ENCODE measurements at regions not wholly inside any gene's neighbourhood (a gene's known extent, or its start where the extent isn't known, plus 50 kb on each side); places are given as distances from the start of the nearest gene placed in this dataset.

DNA sequence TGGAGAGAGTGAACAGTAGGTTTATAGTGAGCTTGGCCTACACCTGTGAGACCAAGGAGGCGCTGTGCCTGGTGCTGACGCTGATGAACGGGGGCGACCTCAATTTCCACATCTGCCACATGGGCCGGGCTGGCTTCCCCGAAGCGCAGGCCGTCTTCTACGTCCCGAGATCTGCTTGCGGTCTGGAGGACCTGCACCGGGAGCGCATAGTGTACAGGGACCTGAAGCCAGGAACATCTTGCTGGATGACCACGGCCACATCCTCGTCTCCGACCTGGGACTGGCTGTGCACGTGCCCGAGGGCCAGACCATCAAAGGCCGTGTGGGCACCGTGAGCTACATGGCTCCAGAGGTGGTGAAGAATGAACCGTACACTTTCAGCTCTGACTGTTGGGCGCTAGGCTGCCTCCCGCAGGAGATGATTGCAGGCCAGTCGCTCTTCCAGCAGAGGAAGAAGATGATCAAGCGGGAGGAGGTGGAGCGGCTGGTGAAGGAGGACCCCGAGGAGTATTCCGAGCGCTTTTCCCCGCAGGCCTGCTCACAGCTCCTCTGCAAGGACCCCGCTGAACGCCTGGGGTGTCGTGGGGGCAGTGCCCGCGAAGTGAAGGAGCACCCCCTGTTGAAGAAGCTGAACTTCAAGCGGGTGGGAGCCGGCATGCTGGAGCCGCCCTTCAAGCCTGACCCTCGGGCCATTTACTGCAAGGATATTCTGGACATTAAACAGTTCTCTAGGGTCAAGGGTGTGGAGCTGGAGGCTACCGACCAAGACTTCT, 139.0 kb downstream of the ZDHHC20 start:
- no peak for TF ChIP-seq CTCF (IDR thresholded peaks at IDR 0.05; ENCODE audit: unreplicated experiment)
- Mint-ChIP-seq H3K9me3 (ENCODE audit: low read depth) (peaks cover 11% of the 10 kb centered on the region), H3K4me1 (ENCODE audit: low read depth) (no peaks in the 10 kb centered on the region), H3K4me3 (ENCODE audit: low read depth) (no peak overlapping the region), H3K27ac (no peak overlapping the region), H3K36me3 (ENCODE audit: insufficient read depth) (peaks cover 7% of the 10 kb centered on the region), H3K27me3 (peaks cover 12% of the 10 kb centered on the region)
- no peak for DNase-seq (ENCODE audit: low spot score, unreplicated experiment)

DNA sequence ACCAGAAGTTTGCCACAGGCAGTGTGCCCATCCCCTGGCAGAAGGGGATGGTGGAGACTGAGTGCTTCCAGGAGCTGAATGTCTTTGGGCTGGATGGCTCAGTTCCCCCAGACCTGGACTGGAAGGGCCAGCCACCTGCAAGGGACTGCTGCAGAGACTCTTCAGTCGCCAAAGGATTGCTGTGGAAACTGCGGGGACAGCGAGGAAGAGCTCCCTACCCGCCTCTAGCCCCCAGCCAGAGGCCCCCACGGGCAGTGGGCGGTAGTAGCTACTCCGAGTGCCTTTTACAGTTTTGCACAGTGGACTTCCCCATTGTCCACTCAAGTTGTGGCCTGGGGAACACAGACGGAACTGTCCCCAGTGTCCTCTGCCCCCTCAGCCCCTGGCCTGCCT, 138.5 kb downstream of the ZDHHC20 start:
- H3K27ac Mint-ChIP-seq: no peak overlapping the region

DNA sequence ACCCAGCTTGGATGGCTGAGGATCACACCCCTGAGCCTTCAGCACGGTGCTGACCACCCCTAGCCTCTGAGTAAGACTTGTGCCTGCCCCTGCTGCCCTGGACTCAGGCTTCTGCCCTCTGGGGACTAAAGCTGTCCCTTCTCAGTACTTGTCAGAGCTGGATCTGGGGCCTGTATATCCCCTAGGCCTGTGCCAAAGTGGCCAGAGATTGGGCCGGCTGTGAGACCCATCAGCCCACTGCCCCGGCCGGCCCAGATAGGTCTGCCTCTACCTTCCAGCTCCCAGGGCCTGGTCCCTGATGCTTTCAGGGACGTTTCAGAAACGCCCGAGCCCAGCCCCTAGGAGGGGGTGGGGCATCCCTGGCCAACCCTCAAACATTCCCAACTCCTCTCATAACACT, 137.8 kb downstream of the ZDHHC20 start:
- no peak for DNase-seq (ENCODE audit: low spot score, unreplicated experiment)
- H3K9me3 Mint-ChIP-seq (ENCODE audit: low read depth): peaks cover 11% of the 10 kb centered on the region
- H3K4me1 Mint-ChIP-seq (ENCODE audit: low read depth): peaks cover 2% of the 10 kb centered on the region
- H3K27me3 Mint-ChIP-seq: peaks cover 21% of the 10 kb centered on the region
- H3K27ac Mint-ChIP-seq: no peak overlapping the region
- TF ChIP-seq CTCF (IDR thresholded peaks at IDR 0.05; ENCODE audit: unreplicated experiment): no peak
- no peak overlapping the region for H3K4me3 Mint-ChIP-seq (ENCODE audit: low read depth)
- peaks cover 7% of the 10 kb centered on the region for H3K36me3 Mint-ChIP-seq (ENCODE audit: insufficient read depth)

More for the DNA sequence above, 138.5 kb downstream of the ZDHHC20 start:
- Mint-ChIP-seq H3K4me1 (ENCODE audit: low read depth) (no peaks in the 10 kb centered on the region), H3K9me3 (ENCODE audit: low read depth) (peaks cover 11% of the 10 kb centered on the region), H3K27me3 (peaks cover 18% of the 10 kb centered on the region), H3K36me3 (ENCODE audit: insufficient read depth) (peaks cover 7% of the 10 kb centered on the region), H3K4me3 (ENCODE audit: low read depth) (no peak overlapping the region)
- no peak for DNase-seq (ENCODE audit: low spot score, unreplicated experiment)
- TF ChIP-seq CTCF (IDR thresholded peaks at IDR 0.05; ENCODE audit: unreplicated experiment): no peak

- Mint-ChIP-seq H3K36me3 (ENCODE audit: insufficient read depth) (peaks cover 5% of the 10 kb centered on the region), H3K4me3 (ENCODE audit: low read depth) (no peak overlapping the region), H3K27ac (no peak overlapping the region), H3K27me3 (peaks cover 28% of the 10 kb centered on the region), H3K9me3 (ENCODE audit: low read depth) (peaks cover 9% of the 10 kb centered on the region), H3K4me1 (ENCODE audit: low read depth) (peaks cover 6% of the 10 kb centered on the region)
- no peak for TF ChIP-seq CTCF (IDR thresholded peaks at IDR 0.05; ENCODE audit: unreplicated experiment)
- no peak for DNase-seq (ENCODE audit: low spot score, unreplicated experiment)
Measured at GRCh38 chr13:21322327-21322965, 136.7 kb downstream of the ZDHHC20 start.
